ENCODE measurements at regions not wholly inside any gene's neighbourhood (a gene's known extent, or its start where the extent isn't known, plus 50 kb on each side); places are given as distances from the start of the nearest gene placed in this dataset.

GRCh38 chr4:55296096-55296495 is 49.9 kb upstream of the SRD5A3 start:
- no peak for TF ChIP-seq CTCF (conservative IDR thresholded peaks at IDR 0.05)
- no peak for TF ChIP-seq EZH2 (IDR thresholded peaks at IDR 0.05; ENCODE audit: low read depth)
